Central memory CD8-positive, alpha-beta T cell (primary cell): ENCODE measurements at regions not wholly inside any gene's neighbourhood (a gene's known extent, or its start where the extent isn't known, plus 50 kb on each side); places are given as distances from the start of the nearest gene placed in this dataset.

Source experiments
- ATAC-seq: fragments of 150-1000 bp; cut with Tn5 transposase; replicated peaks from 2 replicates; pipeline ENCODE4 v1.10.0; 2022; ENCODE audit warnings: mild to moderate bottlenecking, moderate FRiP score, moderate number of reproducible peaks; ENCODE audit not compliant: poor library complexity, severe bottlenecking; ENCODE audit errors: extremely low read depth
- DNase-seq, 2 donors: peaks; one replicate each; pipeline ENCODE4 v3.0.0; 2021; ENCODE audit warnings: low spot score in 2 of 2
- H3K27ac Mint-ChIP-seq: one replicate; pipeline ENCODE4 v1.8.0; 2022; ENCODE audit warnings: low read depth, mild to moderate bottlenecking, moderate library complexity, mixed read lengths
- H3K27me3 Mint-ChIP-seq: one replicate; pipeline ENCODE4 v1.8.0; 2022; ENCODE audit warnings: mixed read lengths
- H3K36me3 Mint-ChIP-seq: one replicate; pipeline ENCODE4 v1.8.0; 2022; ENCODE audit warnings: mild to moderate bottlenecking, moderate library complexity, mixed read lengths; ENCODE audit not compliant: insufficient read depth
- H3K4me1 Mint-ChIP-seq: one replicate; pipeline ENCODE4 v1.8.0; 2022; ENCODE audit warnings: mixed read lengths
- H3K4me3 Mint-ChIP-seq: one replicate; pipeline ENCODE4 v1.8.0; 2022; ENCODE audit warnings: mild to moderate bottlenecking, moderate library complexity, mixed read lengths
- H3K9me3 Mint-ChIP-seq: one replicate; pipeline ENCODE4 v1.8.0; 2022; ENCODE audit warnings: mixed read lengths

GRCh38 chr20:58088625-58089024 is 139.8 kb downstream of the ANKRD60 start:
- H3K27me3 Mint-ChIP-seq: peaks cover 50% of the 10 kb centered on the region
- no peak overlapping the region for H3K27ac Mint-ChIP-seq
- no peaks in the 10 kb centered on the region for H3K36me3 Mint-ChIP-seq
- DNase-seq (no peak), ATAC-seq (no peak)
- no peaks in the 10 kb centered on the region for H3K4me1 Mint-ChIP-seq
- H3K9me3 Mint-ChIP-seq: no peaks in the 10 kb centered on the region
- no peak overlapping the region for H3K4me3 Mint-ChIP-seq

- Mint-ChIP-seq H3K36me3 (no peaks in the 10 kb centered on the region), H3K9me3 (no peaks in the 10 kb centered on the region), H3K27me3 (peaks cover 48% of the 10 kb centered on the region), H3K27ac (no peak overlapping the region), H3K4me3 (no peak overlapping the region), H3K4me1 (no peaks in the 10 kb centered on the region)
- DNase-seq (no peak), ATAC-seq (no peak)
Measured at GRCh38 chr20:58088105-58088504, 140.3 kb downstream of the ANKRD60 start.

GRCh38 chr20:58087562-58087858 is 140.9 kb downstream of the ANKRD60 start:
- Mint-ChIP-seq H3K4me1 (no peaks in the 10 kb centered on the region), H3K9me3 (no peaks in the 10 kb centered on the region), H3K27ac (no peak overlapping the region), H3K4me3 (no peak overlapping the region), H3K36me3 (no peaks in the 10 kb centered on the region), H3K27me3 (peaks cover 43% of the 10 kb centered on the region)
- ATAC-seq (no peak), DNase-seq (no peak)

GRCh38 chr20:58086763-58087561 is 141.5 kb downstream of the ANKRD60 start:
- Mint-ChIP-seq H3K27me3 (peaks cover 38% of the 10 kb centered on the region), H3K9me3 (no peaks in the 10 kb centered on the region), H3K4me3 (no peak overlapping the region), H3K36me3 (no peaks in the 10 kb centered on the region), H3K27ac (no peak overlapping the region), H3K4me1 (no peaks in the 10 kb centered on the region)
- ATAC-seq: no peak
- no peak for DNase-seq

GRCh38 chr20:58084966-58085365 is 143.5 kb downstream of the ANKRD60 start:
- no peaks in the 10 kb centered on the region for H3K36me3 Mint-ChIP-seq
- ATAC-seq (no peak), DNase-seq (no peak)
- no peaks in the 10 kb centered on the region for H3K9me3 Mint-ChIP-seq
- no peak overlapping the region for H3K4me3 Mint-ChIP-seq
- H3K4me1 Mint-ChIP-seq: no peaks in the 10 kb centered on the region
- no peak overlapping the region for H3K27ac Mint-ChIP-seq
- H3K27me3 Mint-ChIP-seq: peaks cover 18% of the 10 kb centered on the region

- Mint-ChIP-seq H3K9me3 (no peaks in the 10 kb centered on the region), H3K4me3 (no peak overlapping the region), H3K27ac (no peak overlapping the region), H3K4me1 (no peaks in the 10 kb centered on the region), H3K27me3 (peaks cover 18% of the 10 kb centered on the region), H3K36me3 (no peaks in the 10 kb centered on the region)
- no peak for DNase-seq
- ATAC-seq: no peak
Measured at GRCh38 chr20:58084566-58084965, 143.9 kb downstream of the ANKRD60 start.

GRCh38 chr20:58081846-58082245 is 146.6 kb downstream of the ANKRD60 start:
- H3K36me3 Mint-ChIP-seq: no peaks in the 10 kb centered on the region
- H3K27me3 Mint-ChIP-seq: peaks cover 18% of the 10 kb centered on the region
- no peaks in the 10 kb centered on the region for H3K9me3 Mint-ChIP-seq
- H3K4me1 Mint-ChIP-seq: no peaks in the 10 kb centered on the region
- H3K4me3 Mint-ChIP-seq: no peak overlapping the region
- ATAC-seq (no peak), DNase-seq (no peak)
- no peak overlapping the region for H3K27ac Mint-ChIP-seq

GRCh38 chr20:58078741-58079522 is 149.5 kb downstream of the ANKRD60 start:
- Mint-ChIP-seq H3K4me3 (no peak overlapping the region), H3K9me3 (no peaks in the 10 kb centered on the region), H3K36me3 (no peaks in the 10 kb centered on the region), H3K4me1 (peaks cover 4% of the 10 kb centered on the region), H3K27me3 (peaks cover 20% of the 10 kb centered on the region), H3K27ac (no peak overlapping the region)
- no peak for DNase-seq
- no peak for ATAC-seq

- ATAC-seq (no peak), DNase-seq (no peak)
- H3K27me3 Mint-ChIP-seq: peaks cover 33% of the 10 kb centered on the region
- no peaks in the 10 kb centered on the region for H3K9me3 Mint-ChIP-seq
- no peaks in the 10 kb centered on the region for H3K36me3 Mint-ChIP-seq
- H3K27ac Mint-ChIP-seq: no peak overlapping the region
- peaks cover 4% of the 10 kb centered on the region for H3K4me1 Mint-ChIP-seq
- H3K4me3 Mint-ChIP-seq: no peak overlapping the region
Measured at GRCh38 chr20:58077282-58077681, 151.2 kb downstream of the ANKRD60 start.

GRCh38 chr20:58076405-58076804 is 152.0 kb downstream of the ANKRD60 start:
- Mint-ChIP-seq H3K36me3 (no peaks in the 10 kb centered on the region), H3K27me3 (peaks cover 39% of the 10 kb centered on the region), H3K9me3 (no peaks in the 10 kb centered on the region), H3K4me1 (peaks cover 4% of the 10 kb centered on the region), H3K27ac (no peak overlapping the region), H3K4me3 (no peak overlapping the region)
- ATAC-seq: no peak
- DNase-seq: no peak

GRCh38 chr20:58075586-58076345 is 152.7 kb downstream of the ANKRD60 start:
- peaks cover 46% of the 10 kb centered on the region for H3K27me3 Mint-ChIP-seq
- no peak overlapping the region for H3K4me3 Mint-ChIP-seq
- H3K4me1 Mint-ChIP-seq: peaks cover 4% of the 10 kb centered on the region
- no peaks in the 10 kb centered on the region for H3K36me3 Mint-ChIP-seq
- ATAC-seq (no peak), DNase-seq (no peak)
- H3K9me3 Mint-ChIP-seq: no peaks in the 10 kb centered on the region
- no peak overlapping the region for H3K27ac Mint-ChIP-seq

- Mint-ChIP-seq H3K36me3 (no peaks in the 10 kb centered on the region), H3K4me3 (no peak overlapping the region), H3K4me1 (peaks cover 4% of the 10 kb centered on the region), H3K27me3 (peaks cover 62% of the 10 kb centered on the region), H3K9me3 (no peaks in the 10 kb centered on the region), H3K27ac (no peak overlapping the region)
- ATAC-seq: no peak
- DNase-seq: no peak
Measured at GRCh38 chr20:58073945-58074856, 154.3 kb downstream of the ANKRD60 start.
